HCT116 (cell line): ENCODE measurements at regions not wholly inside any gene's neighbourhood (a gene's known extent, or its start where the extent isn't known, plus 50 kb on each side); places are given as distances from the start of the nearest gene placed in this dataset.

Source experiments
- ATAC-seq: fragments of 200-7000 bp; cut with Tn5 transposase; 2 replicates; pipeline ENCODE4 v1.9.1; 2020; ENCODE audit warnings: mild to moderate bottlenecking, moderate library complexity
- BruUV-seq: library from RNA; stranded (reverse); fragments of 400-500 nt; replicated peaks from 2 replicates; lab custom pipeline; 2021; lab: Mats Ljungman, UMichigan
- CTCF ChIA-PET: fragments of 300-600 bp; sonication (Branson Sonifier 250); formaldehyde crosslinking; loops from one replicate; lab custom pipeline; 2021; ENCODE audit warnings: antibody characterized with exemption; lab: Charles Lee
- POLR2A ChIA-PET: fragments of 300-600, 350-600 bp; sonication (Branson Sonifier 250); formaldehyde crosslinking; loops from one replicate; lab custom pipeline; 2021; ENCODE audit warnings: antibody characterized with exemption; lab: Charles Lee
- RAD21 ChIA-PET, 2 experiments: fragments of 300-600 bp; sonication (Branson Sonifier 250); formaldehyde crosslinking; loops; one replicate each; lab custom pipeline; 2023; ENCODE audit warnings: low total read pairs in 2 of 2; ENCODE audit not compliant: uncharacterized antibody in 2 of 2, unreplicated experiment in 2 of 2, low non-redundant PET in 1 of 2; lab: Charles Lee
- DNase-seq: peaks from one replicate; pipeline ENCODE4 v3.0.0-alpha.2; 2010; ENCODE audit warnings: low read depth, low spot score
- H2AFZ ChIP-seq: fragments of 200-600 bp; shearing (Covaris generic), sonication (generic); 2 replicates; pipeline ENCODE4 v1.6.1; 2017; ENCODE audit warnings: low read depth, mixed run types, mixed read lengths, antibody characterized with exemption, low read length; ENCODE audit not compliant: poor library complexity, severe bottlenecking
- H3K27ac ChIP-seq: 2 replicates; pipeline ENCODE4 v1.5.1; 2012; ENCODE audit warnings: low read depth, low read length
- H3K27me3 ChIP-seq: fragments of 200-600 bp; sonication (generic); 2 replicates; pipeline ENCODE4 v1.6.1; 2016; ENCODE audit warnings: mixed run types, low read length, mixed read lengths; ENCODE audit not compliant: insufficient read depth
- H3K36me3 ChIP-seq, 2 experiments: fragments of 200-500 bp in 1 of 2; fragments of 200-600 bp in 1 of 2; sonication (Bioruptor generic) in 1 of 2; sonication (generic) in 1 of 2; 2 replicates each; pipeline versions ENCODE4 v1.5.1 to v1.6.1; 2014 to 2016; ENCODE audit warnings: low read length in 2 of 2, inconsistent platforms in 1 of 2, mixed read lengths in 1 of 2, mixed run types in 1 of 2; ENCODE audit not compliant: insufficient read depth in 2 of 2, control insufficient read depth in 1 of 2
- H3K4me1 ChIP-seq, 2 experiments: fragments of 200-600 bp in 1 of 2; sonication (generic) in 1 of 2; 2 replicates each; pipeline versions ENCODE4 v1.5.1 to v1.6.1; 2012 to 2017; ENCODE audit warnings: low read length in 2 of 2, inconsistent platforms in 1 of 2, mild to moderate bottlenecking in 1 of 2, mixed read lengths in 1 of 2, mixed run types in 1 of 2, moderate library complexity in 1 of 2; ENCODE audit not compliant: insufficient read depth in 2 of 2, control insufficient read depth in 1 of 2
- H3K4me2 ChIP-seq: fragments of 200-600 bp; sonication (generic); 2 replicates; pipeline ENCODE4 v1.6.1; 2017; ENCODE audit warnings: mixed run types, low read length, mixed read lengths
- H3K4me3 ChIP-seq, 2 experiments: fragments of 200-600 bp in 1 of 2; sonication (generic) in 1 of 2; replicated peaks in 1 of 2; 2 replicates each; pipeline ENCODE4 v1.5.1; 2011 to 2016; ENCODE audit warnings: low read length in 2 of 2, control low read depth in 1 of 2, low read depth in 1 of 2, mild to moderate bottlenecking in 1 of 2, mixed read lengths in 1 of 2, mixed run types in 1 of 2
- H3K79me2 ChIP-seq: fragments of 200-600 bp; sonication (generic); 2 replicates; pipeline ENCODE4 v1.6.1; 2017; ENCODE audit warnings: mild to moderate bottlenecking, mixed run types, low read length, moderate library complexity, mixed read lengths; ENCODE audit not compliant: insufficient read depth
- H3K9ac ChIP-seq: fragments of 200-600 bp; sonication (generic); 2 replicates; pipeline ENCODE4 v1.6.1; 2016; ENCODE audit warnings: low read length, mixed read lengths
- H3K9me2 ChIP-seq: fragments of 200-600 bp; sonication (generic), shearing (Covaris generic); 2 replicates; pipeline ENCODE4 v1.6.1; 2017; ENCODE audit warnings: mixed run types, mild to moderate bottlenecking, moderate library complexity; ENCODE audit not compliant: insufficient read depth
- H3K9me3 ChIP-seq, 2 experiments: fragments of 200-500 bp in 1 of 2; fragments of 200-600 bp in 1 of 2; sonication (Bioruptor generic) in 1 of 2; sonication (generic) in 1 of 2; 2 replicates each; pipeline ENCODE4 v1.6.1; 2014 to 2017; ENCODE audit warnings: low read length in 2 of 2, mixed read lengths in 2 of 2, inconsistent platforms in 1 of 2, low read depth in 1 of 2, mild to moderate bottlenecking in 1 of 2, mixed run types in 1 of 2, moderate library complexity in 1 of 2; ENCODE audit not compliant: control insufficient read depth in 1 of 2, insufficient read depth in 1 of 2
- H4K20me1 ChIP-seq: fragments of 200-600 bp; sonication (generic), shearing (Covaris generic); 2 replicates; pipeline ENCODE4 v1.6.1; 2017; ENCODE audit warnings: mixed run types, mild to moderate bottlenecking, moderate library complexity; ENCODE audit not compliant: insufficient read depth
- CBX3 ChIP-seq: IDR thresholded peaks from 2 replicates; pipeline ENCODE4 v1.6.1; 2012; ENCODE audit warnings: low read depth
- EGR1 ChIP-seq: IDR thresholded peaks from 2 replicates; pipeline ENCODE4 v1.6.1; 2012; ENCODE audit warnings: low read depth
- ELF1 ChIP-seq: IDR thresholded peaks from 2 replicates; pipeline ENCODE4 v1.6.1; 2012; ENCODE audit warnings: low read depth, borderline replicate concordance
- JUND ChIP-seq: IDR thresholded peaks from 2 replicates; pipeline ENCODE4 v1.6.1; 2012
- POLR2AphosphoS5 ChIP-seq: IDR thresholded peaks from 2 replicates; pipeline ENCODE4 v1.6.1; 2011; ENCODE audit warnings: mild to moderate bottlenecking, low read depth, low read length, moderate library complexity
- RAD21 ChIP-seq: IDR thresholded peaks from 2 replicates; pipeline ENCODE4 v1.6.1; 2012; ENCODE audit warnings: low read depth, mild to moderate bottlenecking
- SIN3A ChIP-seq: IDR thresholded peaks from 2 replicates; pipeline ENCODE4 v1.6.1; 2012; ENCODE audit warnings: low read depth
- SP1 ChIP-seq: IDR thresholded peaks from 2 replicates; pipeline ENCODE4 v1.6.1; 2012; ENCODE audit warnings: low read depth
- TCF7L2 ChIP-seq: IDR thresholded peaks from 2 replicates; pipeline ENCODE4 v1.7.0; 2011; ENCODE audit warnings: borderline replicate concordance, inconsistent platforms; ENCODE audit not compliant: insufficient read depth, insufficient read length; ENCODE audit errors: extremely low read depth
- YY1 ChIP-seq: IDR thresholded peaks from 2 replicates; pipeline ENCODE4 v1.6.1; 2011; ENCODE audit warnings: low read length, low read depth, moderate library complexity, mild to moderate bottlenecking; ENCODE audit not compliant: insufficient replicate concordance; ENCODE audit errors: extremely low read depth
- ZFX ChIP-seq: fragments of 450-650 bp; IDR thresholded peaks from 2 replicates; pipeline ENCODE4 v1.6.1; 2017
- intact Hi-C: fragments of 100-400 bp; cut with micrococcal nuclease; formaldehyde crosslinking; loops from 2 replicates; pipeline ENCODE4 v1.10.0; 2022
- TF ChIP-seq, protein P1 (sequence below): IDR thresholded peaks from 2 replicates; pipeline ENCODE4 v1.6.1; 2012; ENCODE audit warnings: low read depth
- TF ChIP-seq, protein P2 (sequence below), 3 experiments: fragments of 200-600 bp in 1 of 3; sonication (generic) in 1 of 3; IDR thresholded peaks in 2 of 3; conservative IDR thresholded peaks in 1 of 3; 2 replicates each; pipeline ENCODE4 v1.5.1; 2012 to 2017; ENCODE audit warnings: low read depth in 2 of 3, low read length in 2 of 3, antibody characterized with exemption in 1 of 3, borderline replicate concordance in 1 of 3, control low read depth in 1 of 3, mild to moderate bottlenecking in 1 of 3, mixed read lengths in 1 of 3, mixed run types in 1 of 3, moderate library complexity in 1 of 3; ENCODE audit not compliant: insufficient read depth in 1 of 3
- TF ChIP-seq, protein P3 (sequence below): IDR thresholded peaks from 2 replicates; pipeline ENCODE4 v1.6.1; 2011; ENCODE audit warnings: mild to moderate bottlenecking, low read length, moderate library complexity; ENCODE audit not compliant: insufficient replicate concordance; ENCODE audit errors: extremely low read depth

DNA sequence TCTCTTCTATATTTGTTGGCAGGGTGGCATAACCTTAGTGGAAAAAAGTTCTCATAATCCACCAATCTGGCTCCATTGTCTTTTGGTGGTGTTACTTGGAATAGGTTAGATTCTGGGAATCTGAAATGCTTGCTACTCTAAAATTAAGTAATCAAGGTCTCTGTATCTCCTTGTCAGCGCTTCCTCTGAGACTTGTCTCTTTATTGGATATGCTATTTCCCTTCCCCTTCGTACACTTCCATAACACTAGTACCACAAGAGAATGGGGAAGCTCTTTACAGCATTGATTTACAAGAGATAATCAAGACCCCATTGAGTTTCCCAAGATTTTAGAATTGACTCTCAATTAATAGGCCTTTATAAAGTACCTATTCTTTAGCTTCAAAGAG, 280.2 kb downstream of the ADGB start:
- H3K4me3 ChIP-seq: no peak overlapping the region
- ChIA-PET CTCF (no interaction called here), POLR2A (no interaction called here)
- no peak for DNase-seq
- intact Hi-C loops: no loop called here
- no peaks in the 10 kb centered on the region for H3K9me2 ChIP-seq
- no peaks in the 10 kb centered on the region for H3K36me3 ChIP-seq
- no peaks in the 10 kb centered on the region for H4K20me1 ChIP-seq
- no peak overlapping the region for H3K4me2 ChIP-seq
- BruUV-seq: no TSS peak
- TF ChIP-seq JUND: no peak
- TF ChIP-seq, protein P1, sequence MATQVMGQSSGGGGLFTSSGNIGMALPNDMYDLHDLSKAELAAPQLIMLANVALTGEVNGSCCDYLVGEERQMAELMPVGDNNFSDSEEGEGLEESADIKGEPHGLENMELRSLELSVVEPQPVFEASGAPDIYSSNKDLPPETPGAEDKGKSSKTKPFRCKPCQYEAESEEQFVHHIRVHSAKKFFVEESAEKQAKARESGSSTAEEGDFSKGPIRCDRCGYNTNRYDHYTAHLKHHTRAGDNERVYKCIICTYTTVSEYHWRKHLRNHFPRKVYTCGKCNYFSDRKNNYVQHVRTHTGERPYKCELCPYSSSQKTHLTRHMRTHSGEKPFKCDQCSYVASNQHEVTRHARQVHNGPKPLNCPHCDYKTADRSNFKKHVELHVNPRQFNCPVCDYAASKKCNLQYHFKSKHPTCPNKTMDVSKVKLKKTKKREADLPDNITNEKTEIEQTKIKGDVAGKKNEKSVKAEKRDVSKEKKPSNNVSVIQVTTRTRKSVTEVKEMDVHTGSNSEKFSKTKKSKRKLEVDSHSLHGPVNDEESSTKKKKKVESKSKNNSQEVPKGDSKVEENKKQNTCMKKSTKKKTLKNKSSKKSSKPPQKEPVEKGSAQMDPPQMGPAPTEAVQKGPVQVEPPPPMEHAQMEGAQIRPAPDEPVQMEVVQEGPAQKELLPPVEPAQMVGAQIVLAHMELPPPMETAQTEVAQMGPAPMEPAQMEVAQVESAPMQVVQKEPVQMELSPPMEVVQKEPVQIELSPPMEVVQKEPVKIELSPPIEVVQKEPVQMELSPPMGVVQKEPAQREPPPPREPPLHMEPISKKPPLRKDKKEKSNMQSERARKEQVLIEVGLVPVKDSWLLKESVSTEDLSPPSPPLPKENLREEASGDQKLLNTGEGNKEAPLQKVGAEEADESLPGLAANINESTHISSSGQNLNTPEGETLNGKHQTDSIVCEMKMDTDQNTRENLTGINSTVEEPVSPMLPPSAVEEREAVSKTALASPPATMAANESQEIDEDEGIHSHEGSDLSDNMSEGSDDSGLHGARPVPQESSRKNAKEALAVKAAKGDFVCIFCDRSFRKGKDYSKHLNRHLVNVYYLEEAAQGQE: no peak
- TF ChIP-seq SP1: no peak
- no peak for TF ChIP-seq RAD21
- no peak for TF ChIP-seq YY1
- TF ChIP-seq, protein P2, sequence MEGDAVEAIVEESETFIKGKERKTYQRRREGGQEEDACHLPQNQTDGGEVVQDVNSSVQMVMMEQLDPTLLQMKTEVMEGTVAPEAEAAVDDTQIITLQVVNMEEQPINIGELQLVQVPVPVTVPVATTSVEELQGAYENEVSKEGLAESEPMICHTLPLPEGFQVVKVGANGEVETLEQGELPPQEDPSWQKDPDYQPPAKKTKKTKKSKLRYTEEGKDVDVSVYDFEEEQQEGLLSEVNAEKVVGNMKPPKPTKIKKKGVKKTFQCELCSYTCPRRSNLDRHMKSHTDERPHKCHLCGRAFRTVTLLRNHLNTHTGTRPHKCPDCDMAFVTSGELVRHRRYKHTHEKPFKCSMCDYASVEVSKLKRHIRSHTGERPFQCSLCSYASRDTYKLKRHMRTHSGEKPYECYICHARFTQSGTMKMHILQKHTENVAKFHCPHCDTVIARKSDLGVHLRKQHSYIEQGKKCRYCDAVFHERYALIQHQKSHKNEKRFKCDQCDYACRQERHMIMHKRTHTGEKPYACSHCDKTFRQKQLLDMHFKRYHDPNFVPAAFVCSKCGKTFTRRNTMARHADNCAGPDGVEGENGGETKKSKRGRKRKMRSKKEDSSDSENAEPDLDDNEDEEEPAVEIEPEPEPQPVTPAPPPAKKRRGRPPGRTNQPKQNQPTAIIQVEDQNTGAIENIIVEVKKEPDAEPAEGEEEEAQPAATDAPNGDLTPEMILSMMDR (IDR thresholded peaks at IDR 0.05 in 2 of 3, conservative IDR thresholded peaks at IDR 0.05 in 1 of 3; ENCODE audit: borderline replicate concordance in 1 of 3, insufficient read depth in 1 of 3, low read depth in 2 of 3, low read length in 2 of 3): no peak
- no peak for TF ChIP-seq POLR2AphosphoS5
- no peak for TF ChIP-seq CBX3
- no peak for TF ChIP-seq TCF7L2
- TF ChIP-seq ZFX: no peak
- no peak for TF ChIP-seq ELF1
- TF ChIP-seq SIN3A: no peak
- no peak for TF ChIP-seq EGR1
- TF ChIP-seq, protein P3, sequence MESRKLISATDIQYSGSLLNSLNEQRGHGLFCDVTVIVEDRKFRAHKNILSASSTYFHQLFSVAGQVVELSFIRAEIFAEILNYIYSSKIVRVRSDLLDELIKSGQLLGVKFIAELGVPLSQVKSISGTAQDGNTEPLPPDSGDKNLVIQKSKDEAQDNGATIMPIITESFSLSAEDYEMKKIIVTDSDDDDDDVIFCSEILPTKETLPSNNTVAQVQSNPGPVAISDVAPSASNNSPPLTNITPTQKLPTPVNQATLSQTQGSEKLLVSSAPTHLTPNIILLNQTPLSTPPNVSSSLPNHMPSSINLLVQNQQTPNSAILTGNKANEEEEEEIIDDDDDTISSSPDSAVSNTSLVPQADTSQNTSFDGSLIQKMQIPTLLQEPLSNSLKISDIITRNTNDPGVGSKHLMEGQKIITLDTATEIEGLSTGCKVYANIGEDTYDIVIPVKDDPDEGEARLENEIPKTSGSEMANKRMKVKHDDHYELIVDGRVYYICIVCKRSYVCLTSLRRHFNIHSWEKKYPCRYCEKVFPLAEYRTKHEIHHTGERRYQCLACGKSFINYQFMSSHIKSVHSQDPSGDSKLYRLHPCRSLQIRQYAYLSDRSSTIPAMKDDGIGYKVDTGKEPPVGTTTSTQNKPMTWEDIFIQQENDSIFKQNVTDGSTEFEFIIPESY: no peak
- TF ChIP-seq, all 23 proteins: peak for 0
- Histone ChIP-seq H3K27ac (no peak overlapping the region), H2AFZ (no peak overlapping the region), H3K79me2 (no peaks in the 10 kb centered on the region), H3K4me1 (no peaks in the 10 kb centered on the region), H3K9ac (no peak overlapping the region), H3K27me3 (no peaks in the 10 kb centered on the region), H3K9me3 (no peaks in the 10 kb centered on the region)
- ATAC-seq: no peak
- RAD21 ChIA-PET: no interaction called here
